ENCODE measurements at regions not wholly inside any gene's neighbourhood (a gene's known extent, or its start where the extent isn't known, plus 50 kb on each side); places are given as distances from the start of the nearest gene placed in this dataset.

GRCh38 chr3:110710156-110710555, 361.5 kb upstream of the NECTIN3 start:
- Histone ChIP-seq H3K9me3 (ENCODE audit: low read depth, low read length) (no peaks in the 10 kb centered on the region), H3K27ac (no peak overlapping the region), H3K4me3 (no peak overlapping the region), H3K36me3 (ENCODE audit: insufficient read depth, low read length) (no peaks in the 10 kb centered on the region), H3K9ac (ENCODE audit: insufficient read length) (no peak overlapping the region)
- no peak for DNase-seq (ENCODE audit: low read depth, low spot score)
- no peak for TF ChIP-seq FOXP2 (optimal IDR thresholded peaks at IDR 0.05; ENCODE audit: control extremely low read depth, extremely low read length, insufficient read depth)
- no peak for TF ChIP-seq EZH2 (IDR thresholded peaks at IDR 0.05)
- TF ChIP-seq POLR2AphosphoS5 (IDR thresholded peaks at IDR 0.05; ENCODE audit: borderline replicate concordance, low read depth, low read length), result no peak

GRCh38 chr3:110710603-110711002, 361.0 kb upstream of the NECTIN3 start:
- Histone ChIP-seq H3K27ac (no peak overlapping the region), H3K9ac (ENCODE audit: insufficient read length) (no peak overlapping the region), H3K9me3 (ENCODE audit: low read depth, low read length) (no peaks in the 10 kb centered on the region), H3K36me3 (ENCODE audit: insufficient read depth, low read length) (no peaks in the 10 kb centered on the region), H3K4me3 (no peak overlapping the region)
- TF ChIP-seq FOXP2 (optimal IDR thresholded peaks at IDR 0.05; ENCODE audit: control extremely low read depth, extremely low read length, insufficient read depth), result no peak
- no peak for TF ChIP-seq EZH2 (IDR thresholded peaks at IDR 0.05)
- TF ChIP-seq POLR2AphosphoS5 (IDR thresholded peaks at IDR 0.05; ENCODE audit: borderline replicate concordance, low read depth, low read length), result no peak
- DNase-seq (ENCODE audit: low read depth, low spot score), result no peak

DNA sequence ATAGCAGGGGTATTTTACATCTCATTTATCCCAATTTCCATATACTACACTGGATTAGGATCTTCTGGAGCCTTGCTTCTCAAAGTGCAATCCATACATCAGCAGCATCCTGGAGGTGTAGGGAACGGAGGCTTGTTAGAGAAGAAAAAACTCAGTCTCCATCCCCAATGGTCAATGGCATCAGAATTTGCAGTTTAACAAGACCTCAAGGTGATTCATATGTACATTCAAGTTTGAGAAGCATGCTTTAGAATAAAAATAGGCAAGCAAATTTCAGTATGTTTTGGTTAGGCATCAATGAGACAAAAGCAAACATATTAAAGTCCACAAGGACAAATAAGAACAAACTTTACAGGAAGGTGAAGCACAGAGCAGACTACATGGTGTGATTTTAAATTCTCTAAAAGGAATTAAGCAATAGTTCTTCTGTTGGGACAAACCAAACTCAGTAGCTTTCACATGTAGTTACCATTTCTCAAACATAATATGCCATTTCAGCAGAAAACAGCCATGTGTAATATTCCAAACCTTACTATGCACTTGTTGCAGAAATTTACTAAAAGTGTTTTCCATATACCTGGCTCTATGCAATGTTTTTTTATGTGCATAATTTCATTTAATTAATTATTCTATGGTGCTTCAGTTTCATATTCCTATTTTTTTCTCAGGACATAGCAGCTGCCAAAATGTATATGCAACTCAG, 360.3 kb upstream of the NECTIN3 start:
- Histone ChIP-seq H3K9ac (ENCODE audit: insufficient read length) (no peak overlapping the region), H3K4me3 (no peak overlapping the region), H3K36me3 (ENCODE audit: insufficient read depth, low read length) (no peaks in the 10 kb centered on the region), H3K27ac (no peak overlapping the region), H3K9me3 (ENCODE audit: low read depth, low read length) (no peaks in the 10 kb centered on the region)
- TF ChIP-seq FOXP2 (optimal IDR thresholded peaks at IDR 0.05; ENCODE audit: control extremely low read depth, extremely low read length, insufficient read depth) (no peak), POLR2AphosphoS5 (IDR thresholded peaks at IDR 0.05; ENCODE audit: borderline replicate concordance, low read depth, low read length) (no peak), EZH2 (IDR thresholded peaks at IDR 0.05) (no peak)
- no peak for DNase-seq (ENCODE audit: low read depth, low spot score)

DNA sequence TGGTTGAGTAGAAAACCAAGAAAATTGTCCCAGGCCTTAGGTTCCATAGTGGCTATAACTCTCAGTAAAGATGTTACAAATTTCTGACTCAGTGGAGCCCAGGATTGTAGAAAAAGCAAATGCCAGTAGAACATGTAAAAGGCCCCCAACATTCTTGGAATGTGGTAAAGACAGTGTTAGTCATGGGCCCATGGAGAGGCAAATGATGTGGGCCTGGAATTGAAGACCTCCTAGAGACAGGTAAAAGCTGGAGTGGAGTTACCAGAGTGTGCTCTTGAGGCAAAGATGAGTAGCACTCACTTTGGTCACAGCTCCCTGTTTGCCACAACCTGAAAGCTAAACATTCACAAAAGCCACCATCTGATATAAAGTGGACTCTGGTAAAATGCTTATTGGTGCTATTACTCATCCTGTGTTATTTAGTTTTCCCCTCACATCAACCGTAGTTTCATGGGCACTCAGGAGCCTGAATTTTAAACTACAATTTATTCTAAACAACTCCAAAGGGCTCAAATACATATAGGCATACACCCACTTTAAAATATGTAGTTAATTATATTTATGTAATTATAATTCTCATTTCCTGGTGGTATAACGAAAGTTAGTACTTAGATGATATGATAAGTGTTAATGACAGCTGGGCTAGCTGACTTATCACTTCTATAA, 359.6 kb upstream of the NECTIN3 start:
- no peak overlapping the region for H3K27ac ChIP-seq
- no peak overlapping the region for H3K9ac ChIP-seq (ENCODE audit: insufficient read length)
- no peaks in the 10 kb centered on the region for H3K9me3 ChIP-seq (ENCODE audit: low read depth, low read length)
- TF ChIP-seq EZH2 (IDR thresholded peaks at IDR 0.05), result no peak
- no peak for TF ChIP-seq FOXP2 (optimal IDR thresholded peaks at IDR 0.05; ENCODE audit: control extremely low read depth, extremely low read length, insufficient read depth)
- no peak for TF ChIP-seq POLR2AphosphoS5 (IDR thresholded peaks at IDR 0.05; ENCODE audit: borderline replicate concordance, low read depth, low read length)
- H3K4me3 ChIP-seq, result no peak overlapping the region
- no peaks in the 10 kb centered on the region for H3K36me3 ChIP-seq (ENCODE audit: insufficient read depth, low read length)
- no peak for DNase-seq (ENCODE audit: low read depth, low spot score)

- Histone ChIP-seq H3K4me3 (no peak overlapping the region), H3K9ac (ENCODE audit: insufficient read length) (no peak overlapping the region), H3K9me3 (ENCODE audit: low read depth, low read length) (no peaks in the 10 kb centered on the region), H3K27ac (no peak overlapping the region), H3K36me3 (ENCODE audit: insufficient read depth, low read length) (no peaks in the 10 kb centered on the region)
- DNase-seq (ENCODE audit: low read depth, low spot score), result no peak
- TF ChIP-seq FOXP2 (optimal IDR thresholded peaks at IDR 0.05; ENCODE audit: control extremely low read depth, extremely low read length, insufficient read depth), result no peak
- TF ChIP-seq EZH2 (IDR thresholded peaks at IDR 0.05), result no peak
- TF ChIP-seq POLR2AphosphoS5 (IDR thresholded peaks at IDR 0.05; ENCODE audit: borderline replicate concordance, low read depth, low read length), result no peak
Measured at GRCh38 chr3:110727056-110727455, 344.6 kb upstream of the NECTIN3 start.

DNA sequence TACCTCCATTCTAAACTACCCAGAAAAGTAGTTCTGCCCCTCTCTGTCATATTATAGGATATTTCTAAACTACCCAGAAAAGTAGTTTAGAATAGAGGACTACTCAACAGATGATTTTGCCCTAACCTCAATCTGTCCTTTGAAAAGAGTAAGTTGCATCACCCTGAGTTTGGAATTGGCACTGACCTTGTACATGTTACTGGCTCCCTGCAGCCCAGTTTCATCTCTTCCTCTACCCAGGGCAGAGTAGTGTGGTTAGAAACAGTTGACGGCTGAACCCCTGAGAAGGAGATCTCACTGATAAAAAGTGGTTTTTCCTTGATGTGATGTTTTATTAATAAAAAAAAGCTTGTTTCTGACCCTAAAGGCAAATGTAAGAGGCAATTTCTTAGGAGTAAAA, 340.5 kb upstream of the NECTIN3 start:
- Histone ChIP-seq H3K4me3 (no peak overlapping the region), H3K9ac (ENCODE audit: insufficient read length) (no peak overlapping the region), H3K9me3 (ENCODE audit: low read depth, low read length) (no peaks in the 10 kb centered on the region), H3K36me3 (ENCODE audit: insufficient read depth, low read length) (no peaks in the 10 kb centered on the region), H3K27ac (no peak overlapping the region)
- TF ChIP-seq POLR2AphosphoS5 (IDR thresholded peaks at IDR 0.05; ENCODE audit: borderline replicate concordance, low read depth, low read length) (no peak), EZH2 (IDR thresholded peaks at IDR 0.05) (no peak), FOXP2 (optimal IDR thresholded peaks at IDR 0.05; ENCODE audit: control extremely low read depth, extremely low read length, insufficient read depth) (no peak)
- DNase-seq (ENCODE audit: low read depth, low spot score), result no peak

- no peak for DNase-seq (ENCODE audit: low read depth, low spot score)
- no peak overlapping the region for H3K27ac ChIP-seq
- no peak for TF ChIP-seq EZH2 (IDR thresholded peaks at IDR 0.05)
- TF ChIP-seq POLR2AphosphoS5 (IDR thresholded peaks at IDR 0.05; ENCODE audit: borderline replicate concordance, low read depth, low read length), result no peak
- no peak for TF ChIP-seq FOXP2 (optimal IDR thresholded peaks at IDR 0.05; ENCODE audit: control extremely low read depth, extremely low read length, insufficient read depth)
- no peaks in the 10 kb centered on the region for H3K36me3 ChIP-seq (ENCODE audit: insufficient read depth, low read length)
- no peak overlapping the region for H3K9ac ChIP-seq (ENCODE audit: insufficient read length)
- H3K9me3 ChIP-seq (ENCODE audit: low read depth, low read length), result no peaks in the 10 kb centered on the region
- no peak overlapping the region for H3K4me3 ChIP-seq
Measured at GRCh38 chr3:110732420-110732819, 339.2 kb upstream of the NECTIN3 start.

- Histone ChIP-seq H3K9ac (ENCODE audit: insufficient read length) (no peak overlapping the region), H3K4me3 (no peak overlapping the region), H3K27ac (no peak overlapping the region), H3K36me3 (ENCODE audit: insufficient read depth, low read length) (no peaks in the 10 kb centered on the region), H3K9me3 (ENCODE audit: low read depth, low read length) (no peaks in the 10 kb centered on the region)
- DNase-seq (ENCODE audit: low read depth, low spot score), result no peak
- TF ChIP-seq FOXP2 (optimal IDR thresholded peaks at IDR 0.05; ENCODE audit: control extremely low read depth, extremely low read length, insufficient read depth) (no peak), POLR2AphosphoS5 (IDR thresholded peaks at IDR 0.05; ENCODE audit: borderline replicate concordance, low read depth, low read length) (no peak), EZH2 (IDR thresholded peaks at IDR 0.05) (no peak)
Measured at GRCh38 chr3:110733045-110733444, 338.6 kb upstream of the NECTIN3 start.

Measured in SK-N-MC (cell line).